AG04450 (cell line): ENCODE measurements at regions not wholly inside any gene's neighbourhood (a gene's known extent, or its start where the extent isn't known, plus 50 kb on each side); places are given as distances from the start of the nearest gene placed in this dataset.

Experiments
- CTCF ChIA-PET: fragments of 300-600, 350-600 bp; formaldehyde crosslinking; extraction: SDS; loops from one replicate; lab custom pipeline; 2022; ENCODE audit warnings: antibody characterized with exemption, inconsistent platforms; lab: Charles Lee
- POLR2A ChIA-PET: fragments of 350-600 bp; formaldehyde crosslinking; extraction: SDS; loops from one replicate; lab custom pipeline; 2021; ENCODE audit warnings: antibody characterized with exemption, inconsistent platforms; lab: Yijun Ruan, JAX
- DNase-seq: peaks from one replicate; pipeline ENCODE4 v3.0.0-alpha.2; 2011; ENCODE audit warnings: low read depth, low spot score
- H3K27ac ChIP-seq: one replicate; pipeline ENCODE4 v1.5.1; 2012; ENCODE audit warnings: low read depth, low read length, control low read depth
- H3K27me3 ChIP-seq: one replicate; pipeline ENCODE4 v1.6.0; 2012; ENCODE audit warnings: low read length; ENCODE audit not compliant: control insufficient read depth, insufficient read depth
- H3K4me3 ChIP-seq: 2 replicates; pipeline ENCODE4 v1.5.1; 2011; ENCODE audit warnings: mild to moderate bottlenecking, low read depth, low read length, control low read depth
- H3K9me3 ChIP-seq: 2 replicates; pipeline ENCODE4 v1.5.1; 2012; ENCODE audit warnings: low read length; ENCODE audit not compliant: control insufficient read depth, insufficient read depth
- CTCF ChIP-seq: IDR thresholded peaks from 2 replicates; pipeline ENCODE4 v1.5.1; 2011; ENCODE audit warnings: low read depth, low read length, control low read depth, inconsistent platforms

GRCh38 chrX:69263251-69263820 lies 98.1 kb upstream of the PJA1 start:
- H3K4me3 ChIP-seq, result no peak overlapping the region
- no peaks in the 10 kb centered on the region for H3K27me3 ChIP-seq
- POLR2A ChIA-PET, result no interaction called here
- CTCF ChIA-PET, result interaction anchor here (0.6 kb wide), 1 partner anchor 870 kb away, joined by 4 read pairs; the partner anchor contains the start of gene IGBP1
- no peaks in the 10 kb centered on the region for H3K9me3 ChIP-seq
- TF ChIP-seq CTCF, result no peak
- no peak overlapping the region for H3K27ac ChIP-seq
- DNase-seq, result no peak

DNA sequence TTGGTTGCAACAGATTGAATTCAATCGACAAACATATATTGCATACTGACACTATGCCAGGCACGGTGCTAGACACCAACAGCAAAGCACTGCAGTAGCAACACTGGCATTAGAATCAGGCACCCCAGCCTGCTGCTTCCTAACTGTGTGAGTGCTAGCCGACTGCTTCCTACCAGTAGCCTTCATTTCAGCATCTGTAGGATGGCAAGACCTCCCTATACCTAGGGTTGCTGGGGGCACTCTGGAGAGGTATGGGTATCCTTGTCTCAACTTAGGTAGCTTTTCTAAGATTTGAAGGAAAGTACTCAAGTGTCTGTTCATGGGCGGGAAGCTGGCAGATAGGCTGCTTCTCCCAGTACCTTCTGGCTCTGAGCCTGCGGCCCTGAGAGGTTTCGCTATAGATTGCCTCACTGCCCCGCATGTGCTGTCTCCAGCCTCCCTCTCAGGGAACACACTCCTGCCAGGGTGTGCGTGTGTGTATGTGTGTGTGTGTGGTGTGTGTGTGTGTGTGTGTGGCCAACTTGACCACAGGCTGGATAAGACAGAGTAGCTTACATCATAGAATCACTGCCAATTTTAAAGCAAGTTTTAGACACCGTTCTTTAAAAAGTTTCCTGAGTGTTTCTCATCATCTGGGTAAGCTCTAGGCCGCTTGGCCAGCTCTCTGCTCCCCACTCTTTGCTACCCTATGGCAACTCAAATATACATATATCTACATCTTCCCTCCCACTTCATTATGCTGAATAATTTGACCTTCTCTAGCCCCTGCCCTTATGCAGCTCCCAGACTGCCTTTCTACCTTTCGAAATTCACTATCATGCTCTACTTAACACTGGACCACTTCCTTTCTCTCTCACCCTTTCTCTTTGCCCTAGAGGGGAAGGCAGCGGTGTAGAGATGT lies 97.0 kb upstream of the PJA1 start:
- Histone ChIP-seq H3K4me3 (no peak overlapping the region), H3K27me3 (no peaks in the 10 kb centered on the region), H3K27ac (no peak overlapping the region), H3K9me3 (no peaks in the 10 kb centered on the region)
- ChIA-PET CTCF (no interaction called here), POLR2A (no interaction called here)
- no peak for TF ChIP-seq CTCF
- DNase-seq, result no peak

GRCh38 chrX:69260169-69260568 lies 94.9 kb upstream of the PJA1 start:
- ChIA-PET POLR2A (no interaction called here), CTCF (no interaction called here)
- no peaks in the 10 kb centered on the region for H3K9me3 ChIP-seq
- TF ChIP-seq CTCF, result no peak
- no peak for DNase-seq
- H3K27me3 ChIP-seq, result no peaks in the 10 kb centered on the region
- H3K4me3 ChIP-seq, result no peak overlapping the region
- H3K27ac ChIP-seq, result no peak overlapping the region

- no peaks in the 10 kb centered on the region for H3K9me3 ChIP-seq
- H3K4me3 ChIP-seq, result no peak overlapping the region
- H3K27ac ChIP-seq, result no peak overlapping the region
- ChIA-PET CTCF (no interaction called here), POLR2A (no interaction called here)
- no peak for DNase-seq
- H3K27me3 ChIP-seq, result no peaks in the 10 kb centered on the region
- TF ChIP-seq CTCF, result no peak
These were observed 93.6 kb upstream of the PJA1 start for GRCh38 chrX:69258893-69259292.

DNA sequence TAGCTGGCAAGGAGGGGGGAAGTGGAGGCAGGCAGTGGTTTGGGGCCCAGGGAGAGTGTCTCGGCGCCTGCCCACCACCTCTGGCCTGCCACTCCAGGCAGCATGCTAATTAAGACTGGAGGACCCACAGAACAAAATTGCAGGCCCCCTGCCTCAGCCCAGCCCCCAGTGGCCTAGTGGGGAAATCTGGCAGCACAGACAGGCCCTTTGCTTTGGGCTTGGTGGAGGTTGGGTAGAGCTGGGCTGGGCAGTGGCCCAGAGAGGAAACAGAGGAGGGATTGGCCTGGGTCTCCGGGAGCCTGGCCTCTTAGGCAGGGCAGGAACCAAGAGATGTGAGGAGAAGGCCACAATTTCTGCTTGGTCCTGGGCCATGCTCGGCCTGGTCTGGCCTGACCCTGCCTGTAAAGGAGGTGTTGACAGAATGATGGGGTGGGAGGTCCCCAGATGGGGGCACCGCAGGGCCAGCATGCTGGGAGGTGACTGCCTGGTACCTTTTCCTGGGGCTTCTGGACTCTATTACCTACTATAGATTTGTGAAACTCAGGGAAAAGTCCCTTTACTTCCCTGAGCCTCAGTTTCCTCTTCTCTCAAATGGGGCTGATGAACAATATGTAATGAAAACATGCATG lies 92.4 kb upstream of the PJA1 start:
- Histone ChIP-seq H3K4me3 (no peak overlapping the region), H3K27ac (no peak overlapping the region), H3K9me3 (no peaks in the 10 kb centered on the region), H3K27me3 (no peaks in the 10 kb centered on the region)
- no peak for TF ChIP-seq CTCF
- ChIA-PET POLR2A (no interaction called here), CTCF (no interaction called here)
- no peak for DNase-seq
